ENCODE measurements at regions not wholly inside any gene's neighbourhood (a gene's known extent, or its start where the extent isn't known, plus 50 kb on each side); places are given as distances from the start of the nearest gene placed in this dataset.

- peaks cover 0 to 9% (median 8%) of the 10 kb centered on the region in 10 experiments; a peak in 7 of 20 replicates for H3K4me1 ChIP-seq
- no peak for TF ChIP-seq Cebpa-rat (IDR thresholded peaks at IDR 0.05)
- no peaks in the 10 kb centered on the region for H3K27me3 ChIP-seq
- H3K27ac ChIP-seq = no peak overlapping the region
- no peaks in the 10 kb centered on the region for H4K20me1 ChIP-seq
- no peak overlapping the region for H3K4me3 ChIP-seq
- H3K36me3 ChIP-seq = peaks cover 0 to 5% (median 0%) of the 10 kb centered on the region in 11 experiments; a peak in 1 of 22 replicates
- H3K9me3 ChIP-seq (replicated peaks in 1 of 11) = peaks cover 38 to 53% (median 44%) of the 10 kb centered on the region in 11 experiments
- H3K9ac ChIP-seq = no peak overlapping the region
- no peak overlapping the region for H3K4me2 ChIP-seq
Observed at GRCh38 chr2:239712755-239713154, 311.9 kb upstream of the HDAC4 start.

- Histone ChIP-seq H3K27ac (no peak overlapping the region), H3K4me2 (no peak overlapping the region), H3K9ac (no peak overlapping the region), H3K36me3 (peaks cover 0 to 5% (median 0%) of the 10 kb centered on the region in 11 experiments; a peak in 1 of 22 replicates), H3K9me3 (replicated peaks in 1 of 11) (peaks cover 38 to 53% (median 44%) of the 10 kb centered on the region in 11 experiments), H3K4me1 (peaks cover 0 to 6% (median 5%) of the 10 kb centered on the region in 10 experiments; a peak in 7 of 20 replicates), H3K4me3 (no peak overlapping the region), H3K27me3 (no peaks in the 10 kb centered on the region), H4K20me1 (no peaks in the 10 kb centered on the region)
- no peak for TF ChIP-seq Cebpa-rat (IDR thresholded peaks at IDR 0.05)
Observed at GRCh38 chr2:239711911-239712570, 311.2 kb upstream of the HDAC4 start.

- no peak overlapping the region for H3K9ac ChIP-seq
- H3K36me3 ChIP-seq = peaks cover 0 to 5% (median 0%) of the 10 kb centered on the region in 11 experiments; a peak in 1 of 22 replicates
- TF ChIP-seq Cebpa-rat (IDR thresholded peaks at IDR 0.05) = no peak
- no peaks in the 10 kb centered on the region for H4K20me1 ChIP-seq
- H3K9me3 ChIP-seq (replicated peaks in 1 of 11) = peaks cover 38 to 53% (median 44%) of the 10 kb centered on the region in 11 experiments
- H3K4me2 ChIP-seq = no peak overlapping the region
- no peaks in the 10 kb centered on the region for H3K27me3 ChIP-seq
- H3K4me1 ChIP-seq = no peaks in the 10 kb centered on the region
- H3K27ac ChIP-seq = no peak overlapping the region
- no peak overlapping the region for H3K4me3 ChIP-seq
Observed at GRCh38 chr2:239710953-239711861, 310.4 kb upstream of the HDAC4 start.

- Histone ChIP-seq H3K4me3 (no peak overlapping the region), H3K9me3 (replicated peaks in 1 of 11) (peaks cover 22 to 46% (median 35%) of the 10 kb centered on the region in 11 experiments), H3K27me3 (no peaks in the 10 kb centered on the region), H3K4me1 (no peaks in the 10 kb centered on the region), H3K36me3 (no peaks in the 10 kb centered on the region), H3K4me2 (no peak overlapping the region; a peak in 1 of 22 replicates), H4K20me1 (no peaks in the 10 kb centered on the region), H3K9ac (no peak overlapping the region), H3K27ac (no peak overlapping the region)
- no peak for TF ChIP-seq Cebpa-rat (IDR thresholded peaks at IDR 0.05)
Observed at GRCh38 chr2:239706367-239706766, 305.5 kb upstream of the HDAC4 start.

- Histone ChIP-seq H3K9me3 (replicated peaks in 1 of 11) (peaks cover 22 to 37% (median 31%) of the 10 kb centered on the region in 11 experiments), H3K4me1 (peaks cover 0 to 15% (median 4%) of the 10 kb centered on the region in 10 experiments; a peak in 7 of 20 replicates), H3K27me3 (no peaks in the 10 kb centered on the region), H3K27ac (no peak overlapping the region), H3K36me3 (no peaks in the 10 kb centered on the region), H4K20me1 (no peaks in the 10 kb centered on the region), H3K9ac (no peak overlapping the region), H3K4me2 (no peak overlapping the region), H3K4me3 (no peak overlapping the region)
- no peak for TF ChIP-seq Cebpa-rat (IDR thresholded peaks at IDR 0.05)
Observed at GRCh38 chr2:239704737-239705136, 303.9 kb upstream of the HDAC4 start.

GRCh38 chr2:239703834-239704233 lies 303.0 kb upstream of the HDAC4 start:
- no peaks in the 10 kb centered on the region for H3K27me3 ChIP-seq
- H3K9me3 ChIP-seq (replicated peaks in 1 of 11) = peaks cover 22 to 37% (median 31%) of the 10 kb centered on the region in 11 experiments
- H4K20me1 ChIP-seq = no peaks in the 10 kb centered on the region
- no peak overlapping the region for H3K4me3 ChIP-seq
- no peak overlapping the region for H3K9ac ChIP-seq
- peaks cover 0 to 17% (median 5%) of the 10 kb centered on the region in 10 experiments; a peak in 7 of 20 replicates for H3K4me1 ChIP-seq
- no peak overlapping the region for H3K27ac ChIP-seq
- H3K36me3 ChIP-seq = no peaks in the 10 kb centered on the region
- no peak overlapping the region for H3K4me2 ChIP-seq
- TF ChIP-seq Cebpa-rat (IDR thresholded peaks at IDR 0.05) = no peak

GRCh38 chr2:239700686-239701345 lies 300.0 kb upstream of the HDAC4 start:
- H3K27ac ChIP-seq = no peak overlapping the region
- peaks cover 0 to 17% (median 5%) of the 10 kb centered on the region in 10 experiments; a peak in 7 of 20 replicates for H3K4me1 ChIP-seq
- peak overlapping the region in 3 of 11 experiments; percentile 2 to 19 (median 10); a peak in 2 of 22 replicates for H3K4me2 ChIP-seq
- H3K4me3 ChIP-seq = no peak overlapping the region
- H3K36me3 ChIP-seq = no peaks in the 10 kb centered on the region
- H3K9me3 ChIP-seq (replicated peaks in 1 of 11) = peaks cover 22 to 37% (median 31%) of the 10 kb centered on the region in 11 experiments
- no peaks in the 10 kb centered on the region for H4K20me1 ChIP-seq
- H3K9ac ChIP-seq = no peak overlapping the region
- no peaks in the 10 kb centered on the region for H3K27me3 ChIP-seq
- no peak for TF ChIP-seq Cebpa-rat (IDR thresholded peaks at IDR 0.05)

- no peak for TF ChIP-seq Cebpa-rat (IDR thresholded peaks at IDR 0.05)
- H3K27me3 ChIP-seq = no peaks in the 10 kb centered on the region
Observed at GRCh38 chr2:239697399-239698164, 296.8 kb upstream of the HDAC4 start.

More at GRCh38 chr2:239697399-239698164, 296.8 kb upstream of the HDAC4 start:
- Histone ChIP-seq H3K9me3 (replicated peaks in 1 of 11) (peaks cover 0 to 11% (median 5%) of the 10 kb centered on the region in 11 experiments; a peak in 6 of 22 replicates), H4K20me1 (no peaks in the 10 kb centered on the region), H3K36me3 (no peaks in the 10 kb centered on the region), H3K9ac (no peak overlapping the region), H3K4me3 (no peak overlapping the region), H3K27ac (no peak overlapping the region), H3K4me1 (peaks cover 6 to 38% (median 23%) of the 10 kb centered on the region in 10 experiments; a peak in 18 of 20 replicates), H3K4me2 (no peak overlapping the region)
